ENCODE measurements at regions not wholly inside any gene's neighbourhood (a gene's known extent, or its start where the extent isn't known, plus 50 kb on each side); places are given as distances from the start of the nearest gene placed in this dataset.

DNA sequence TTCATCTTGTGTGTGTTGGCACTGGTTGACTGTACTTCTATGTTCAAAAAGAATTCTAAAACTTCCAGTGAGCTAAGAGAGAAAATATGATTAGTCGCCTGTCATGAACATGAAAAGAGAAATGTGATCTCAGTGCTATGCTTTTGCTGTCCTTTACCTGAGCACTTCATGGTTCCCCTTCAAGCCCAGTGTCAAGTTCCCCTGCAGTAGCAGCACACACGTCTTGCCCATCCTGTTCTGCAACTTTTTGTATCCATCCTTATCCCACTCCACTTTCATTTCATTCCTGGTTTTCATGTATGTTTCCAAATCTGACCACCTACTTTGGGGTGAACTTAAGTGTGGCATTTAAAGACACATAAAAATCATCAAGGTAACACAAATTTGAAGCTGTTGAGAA is 848.0 kb upstream of the USP15 start:
- H3K27ac ChIP-seq (ENCODE audit: low read depth in 2 of 2, low read length in 2 of 2): no peak overlapping the region
- no peaks in the 10 kb centered on the region for H3K9me3 ChIP-seq (ENCODE audit: control insufficient read depth in 2 of 2, low read length in 2 of 2)
- H3K27me3 ChIP-seq (ENCODE audit: control insufficient read depth in 2 of 2, insufficient read depth in 2 of 2, low read length in 2 of 2): no peaks in the 10 kb centered on the region
- H3K4me1 ChIP-seq (ENCODE audit: control insufficient read depth in 2 of 2, insufficient read depth in 2 of 2, low read length in 2 of 2): no peaks in the 10 kb centered on the region
- no peak overlapping the region for H3K9ac ChIP-seq (ENCODE audit: low read depth in 1 of 2, low read length in 2 of 2)
- no peak overlapping the region for H3K4me3 ChIP-seq (ENCODE audit: low read length in 2 of 2)
- no peaks in the 10 kb centered on the region for H3K36me3 ChIP-seq (ENCODE audit: control insufficient read depth in 2 of 2, insufficient read depth in 2 of 2, low read length in 2 of 2)

DNA sequence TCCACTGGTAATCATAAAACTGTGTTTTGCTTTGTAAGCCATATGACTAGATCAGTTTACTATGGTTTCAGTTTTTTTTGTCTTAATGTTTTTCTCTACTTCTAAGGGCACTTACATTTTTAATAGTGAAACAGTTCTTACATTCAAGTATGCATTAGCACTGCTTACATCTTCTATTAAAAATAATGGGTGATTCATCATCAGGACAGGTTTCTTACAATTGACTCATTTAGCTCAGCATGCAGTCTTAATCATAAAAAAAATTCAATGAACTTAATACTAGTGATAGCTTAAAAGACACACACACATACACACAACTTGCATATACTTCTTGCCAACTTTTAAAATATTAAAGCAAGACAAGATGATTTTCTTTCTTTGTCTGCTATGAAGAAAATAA is 845.7 kb upstream of the USP15 start:
- Histone ChIP-seq H3K27me3 (ENCODE audit: control insufficient read depth in 2 of 2, insufficient read depth in 2 of 2, low read length in 2 of 2) (no peaks in the 10 kb centered on the region), H3K9ac (ENCODE audit: low read depth in 1 of 2, low read length in 2 of 2) (no peak overlapping the region), H3K27ac (ENCODE audit: low read depth in 2 of 2, low read length in 2 of 2) (no peak overlapping the region), H3K4me3 (ENCODE audit: low read length in 2 of 2) (no peak overlapping the region), H3K36me3 (ENCODE audit: control insufficient read depth in 2 of 2, insufficient read depth in 2 of 2, low read length in 2 of 2) (no peaks in the 10 kb centered on the region), H3K9me3 (ENCODE audit: control insufficient read depth in 2 of 2, low read length in 2 of 2) (no peaks in the 10 kb centered on the region), H3K4me1 (ENCODE audit: control insufficient read depth in 2 of 2, insufficient read depth in 2 of 2, low read length in 2 of 2) (no peaks in the 10 kb centered on the region)

DNA sequence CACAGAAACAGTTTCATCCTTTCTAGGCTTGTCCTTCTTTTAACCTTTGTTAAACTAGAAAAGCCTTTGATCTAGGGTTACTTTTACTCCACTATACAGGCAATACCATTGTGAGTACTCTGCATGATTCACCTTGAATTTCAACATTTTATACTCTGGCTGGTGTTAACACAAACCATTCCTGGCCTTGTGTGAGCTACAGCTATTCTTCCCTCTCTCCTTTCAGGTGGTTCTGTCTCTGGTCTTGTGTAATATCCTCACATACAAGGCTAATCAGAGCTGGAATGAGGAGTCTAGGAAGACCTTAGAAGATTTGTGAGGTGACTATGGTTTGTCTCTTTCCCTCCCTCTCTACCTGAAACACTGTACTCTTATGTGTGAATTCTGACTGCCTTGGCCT is 837.4 kb upstream of the USP15 start:
- no peak overlapping the region for H3K4me3 ChIP-seq (ENCODE audit: low read length in 2 of 2)
- H3K36me3 ChIP-seq (ENCODE audit: control insufficient read depth in 2 of 2, insufficient read depth in 2 of 2, low read length in 2 of 2): no peaks in the 10 kb centered on the region
- H3K9ac ChIP-seq (ENCODE audit: low read depth in 1 of 2, low read length in 2 of 2): no peak overlapping the region
- no peak overlapping the region for H3K27ac ChIP-seq (ENCODE audit: low read depth in 2 of 2, low read length in 2 of 2)
- H3K4me1 ChIP-seq (ENCODE audit: control insufficient read depth in 2 of 2, insufficient read depth in 2 of 2, low read length in 2 of 2): no peaks in the 10 kb centered on the region
- H3K27me3 ChIP-seq (ENCODE audit: control insufficient read depth in 2 of 2, insufficient read depth in 2 of 2, low read length in 2 of 2): no peaks in the 10 kb centered on the region
- H3K9me3 ChIP-seq (ENCODE audit: control insufficient read depth in 2 of 2, low read length in 2 of 2): peaks cover 0 to 3% of the 10 kb centered on the region in 2 donors

DNA sequence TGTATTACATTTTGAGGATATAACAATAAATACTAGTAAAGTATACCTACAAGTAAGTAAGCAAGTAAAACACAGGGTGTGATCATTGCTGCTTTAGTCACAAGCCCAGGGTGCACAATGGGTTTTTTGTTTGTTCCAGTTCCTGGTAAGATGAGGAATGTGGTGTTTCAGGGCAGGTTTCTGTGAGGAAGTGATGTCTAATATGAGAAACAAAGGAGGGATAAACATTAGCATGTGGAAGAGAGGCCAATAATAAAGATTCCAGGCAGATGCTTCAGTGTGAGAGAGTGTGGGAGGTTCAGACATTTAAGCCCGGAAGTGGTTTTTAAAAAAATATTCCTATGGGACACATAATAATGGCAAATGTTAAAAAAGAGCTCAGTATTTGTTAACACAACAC is 808.1 kb upstream of the USP15 start:
- no peaks in the 10 kb centered on the region for H3K9me3 ChIP-seq (ENCODE audit: control insufficient read depth in 2 of 2, low read length in 2 of 2)
- H3K27me3 ChIP-seq (ENCODE audit: control insufficient read depth in 2 of 2, insufficient read depth in 2 of 2, low read length in 2 of 2): no peaks in the 10 kb centered on the region
- H3K36me3 ChIP-seq (ENCODE audit: control insufficient read depth in 2 of 2, insufficient read depth in 2 of 2, low read length in 2 of 2): no peaks in the 10 kb centered on the region
- no peak overlapping the region for H3K9ac ChIP-seq (ENCODE audit: low read depth in 1 of 2, low read length in 2 of 2)
- no peaks in the 10 kb centered on the region for H3K4me1 ChIP-seq (ENCODE audit: control insufficient read depth in 2 of 2, insufficient read depth in 2 of 2, low read length in 2 of 2)
- no peak overlapping the region for H3K27ac ChIP-seq (ENCODE audit: low read depth in 2 of 2, low read length in 2 of 2)
- H3K4me3 ChIP-seq (ENCODE audit: low read length in 2 of 2): no peak overlapping the region

DNA sequence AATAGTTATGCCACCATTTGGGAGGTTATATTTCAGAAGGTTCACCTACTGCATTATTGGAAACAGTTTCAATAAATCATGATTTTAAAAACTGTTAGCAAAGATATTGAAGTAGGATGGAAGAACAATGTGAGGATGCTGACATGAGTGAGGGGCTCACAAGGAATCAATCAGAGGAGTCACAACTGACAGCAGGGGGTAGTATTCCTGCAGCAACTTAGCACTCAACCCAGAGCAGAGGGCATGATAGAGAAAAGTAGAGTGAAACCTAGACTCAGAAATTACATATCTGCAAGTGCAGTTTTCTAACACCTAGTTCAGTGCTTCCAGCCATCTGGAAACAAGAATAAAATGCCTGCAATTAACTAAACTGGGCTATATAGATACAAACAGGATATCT is 772.5 kb upstream of the USP15 start:
- H3K36me3 ChIP-seq (ENCODE audit: control insufficient read depth in 2 of 2, insufficient read depth in 2 of 2, low read length in 2 of 2): no peaks in the 10 kb centered on the region
- H3K9me3 ChIP-seq (ENCODE audit: control insufficient read depth in 2 of 2, low read length in 2 of 2): no peaks in the 10 kb centered on the region

DNA sequence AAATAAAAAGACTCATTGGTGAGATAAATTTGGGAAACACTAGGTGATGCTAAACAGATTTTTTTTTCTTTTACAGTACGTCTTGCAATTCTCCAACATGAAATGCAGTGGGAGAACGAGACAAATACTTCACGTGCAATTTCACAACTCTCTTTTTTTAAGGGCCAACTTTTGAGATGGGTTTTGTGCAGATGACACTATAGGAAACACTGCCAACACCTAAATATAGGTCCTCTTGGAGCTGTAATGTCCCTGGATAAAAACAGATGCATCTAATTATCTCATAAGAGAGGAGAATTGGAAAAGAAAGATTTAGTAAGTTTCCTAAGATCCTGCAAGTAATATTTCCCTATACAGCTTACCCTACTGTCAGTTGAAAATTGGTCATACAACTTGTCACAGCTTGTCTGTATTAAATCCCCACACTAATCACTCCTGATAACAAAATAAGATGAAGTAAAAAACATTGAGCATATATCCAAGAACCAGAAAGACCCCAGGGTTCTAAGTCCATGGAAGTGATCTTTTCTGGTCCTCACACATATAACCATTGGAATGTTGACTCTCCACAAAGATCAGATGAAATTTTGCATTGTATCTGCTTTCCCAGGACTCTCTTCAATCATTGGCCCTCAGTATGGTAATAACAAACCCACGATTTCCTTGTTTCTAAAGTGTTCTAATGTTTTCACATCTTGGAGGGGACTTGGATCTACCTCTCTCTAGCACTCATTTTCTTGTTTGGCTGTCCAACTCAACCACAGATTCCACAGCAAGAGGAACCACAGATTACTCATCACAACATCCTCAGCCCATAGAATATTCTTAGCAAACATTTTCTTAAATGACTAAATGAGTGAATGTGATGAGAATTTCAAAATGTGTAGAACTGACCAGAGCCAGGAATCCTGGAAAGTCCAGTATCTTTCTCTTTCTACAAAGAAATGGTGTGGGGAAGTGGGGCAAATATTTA is 769.4 kb upstream of the USP15 start:
- H3K9me3 ChIP-seq (ENCODE audit: control insufficient read depth in 2 of 2, low read length in 2 of 2): no peaks in the 10 kb centered on the region
- no peaks in the 10 kb centered on the region for H3K4me1 ChIP-seq (ENCODE audit: control insufficient read depth in 2 of 2, insufficient read depth in 2 of 2, low read length in 2 of 2)
- H3K27me3 ChIP-seq (ENCODE audit: control insufficient read depth in 2 of 2, insufficient read depth in 2 of 2, low read length in 2 of 2): no peaks in the 10 kb centered on the region
- H3K36me3 ChIP-seq (ENCODE audit: control insufficient read depth in 2 of 2, insufficient read depth in 2 of 2, low read length in 2 of 2): no peaks in the 10 kb centered on the region
- H3K27ac ChIP-seq (ENCODE audit: low read depth in 2 of 2, low read length in 2 of 2): no peak overlapping the region
- H3K4me3 ChIP-seq (ENCODE audit: low read length in 2 of 2): no peak overlapping the region
- no peak overlapping the region for H3K9ac ChIP-seq (ENCODE audit: low read depth in 1 of 2, low read length in 2 of 2)

More for the DNA sequence above, 772.5 kb upstream of the USP15 start:
- H3K27me3 ChIP-seq (ENCODE audit: control insufficient read depth in 2 of 2, insufficient read depth in 2 of 2, low read length in 2 of 2): no peaks in the 10 kb centered on the region
- no peak overlapping the region for H3K27ac ChIP-seq (ENCODE audit: low read depth in 2 of 2, low read length in 2 of 2)
- H3K4me3 ChIP-seq (ENCODE audit: low read length in 2 of 2): no peak overlapping the region
- H3K9ac ChIP-seq (ENCODE audit: low read depth in 1 of 2, low read length in 2 of 2): no peak overlapping the region
- no peaks in the 10 kb centered on the region for H3K4me1 ChIP-seq (ENCODE audit: control insufficient read depth in 2 of 2, insufficient read depth in 2 of 2, low read length in 2 of 2)

DNA sequence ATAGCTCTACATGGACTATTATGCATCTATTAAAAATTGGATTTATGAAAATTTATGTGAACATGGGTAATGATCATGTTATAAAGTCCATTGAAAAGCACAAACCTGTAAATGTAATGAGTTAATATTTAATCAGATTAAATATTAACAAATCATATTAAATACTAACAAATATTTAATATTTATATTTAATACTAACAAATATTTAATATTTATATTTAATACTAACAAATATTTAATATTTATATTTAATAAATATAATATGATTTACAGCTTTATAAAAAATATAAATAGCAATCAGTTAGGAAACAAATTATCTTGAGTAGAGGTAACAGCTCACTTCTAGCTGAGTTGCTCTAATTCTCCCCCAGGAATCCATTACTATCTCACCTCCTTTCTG is 758.0 kb upstream of the USP15 start:
- H3K9ac ChIP-seq (ENCODE audit: low read depth in 1 of 2, low read length in 2 of 2): no peak overlapping the region
- H3K27ac ChIP-seq (ENCODE audit: low read depth in 2 of 2, low read length in 2 of 2): no peak overlapping the region
- no peaks in the 10 kb centered on the region for H3K27me3 ChIP-seq (ENCODE audit: control insufficient read depth in 2 of 2, insufficient read depth in 2 of 2, low read length in 2 of 2)
- H3K9me3 ChIP-seq (ENCODE audit: control insufficient read depth in 2 of 2, low read length in 2 of 2): no peaks in the 10 kb centered on the region
- H3K4me1 ChIP-seq (ENCODE audit: control insufficient read depth in 2 of 2, insufficient read depth in 2 of 2, low read length in 2 of 2): no peaks in the 10 kb centered on the region
- no peak overlapping the region for H3K4me3 ChIP-seq (ENCODE audit: low read length in 2 of 2)
- H3K36me3 ChIP-seq (ENCODE audit: control insufficient read depth in 2 of 2, insufficient read depth in 2 of 2, low read length in 2 of 2): no peaks in the 10 kb centered on the region

DNA sequence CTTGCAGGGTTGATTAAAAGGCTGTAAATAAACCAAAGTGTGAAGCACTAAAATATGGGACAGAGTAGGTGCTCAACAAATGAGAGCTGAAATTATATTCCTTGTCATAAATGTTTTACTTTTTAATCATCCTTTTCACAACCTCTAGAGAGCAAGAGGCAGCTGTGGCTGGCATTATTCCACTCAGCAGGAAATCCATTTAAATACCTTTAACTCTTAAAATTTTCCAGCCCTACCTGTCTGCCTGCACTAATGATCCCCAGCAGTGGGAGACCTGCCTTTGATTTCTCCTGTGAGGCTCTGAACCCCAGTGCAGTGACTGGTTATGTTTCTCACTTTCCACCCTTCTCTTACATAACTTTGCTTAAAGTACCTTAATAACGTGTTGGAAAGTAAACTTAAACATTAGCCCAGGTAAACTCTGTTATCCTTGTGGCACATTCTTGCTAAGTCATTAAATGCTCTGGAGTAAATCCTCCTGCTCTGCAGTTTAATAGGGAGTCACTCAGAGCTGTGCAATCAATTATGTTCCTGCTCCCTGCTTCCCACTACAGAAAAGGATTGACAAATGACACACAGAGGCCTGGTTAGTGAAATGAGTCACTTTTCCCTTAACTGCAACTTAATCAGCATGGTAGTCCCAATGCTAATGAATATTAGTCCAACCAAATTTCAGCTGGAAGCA is 755.7 kb upstream of the USP15 start:
- Histone ChIP-seq H3K4me1 (ENCODE audit: control insufficient read depth in 2 of 2, insufficient read depth in 2 of 2, low read length in 2 of 2) (no peaks in the 10 kb centered on the region), H3K27ac (ENCODE audit: low read depth in 2 of 2, low read length in 2 of 2) (no peak overlapping the region), H3K36me3 (ENCODE audit: control insufficient read depth in 2 of 2, insufficient read depth in 2 of 2, low read length in 2 of 2) (no peaks in the 10 kb centered on the region), H3K4me3 (ENCODE audit: low read length in 2 of 2) (no peak overlapping the region), H3K9me3 (ENCODE audit: control insufficient read depth in 2 of 2, low read length in 2 of 2) (no peaks in the 10 kb centered on the region), H3K27me3 (ENCODE audit: control insufficient read depth in 2 of 2, insufficient read depth in 2 of 2, low read length in 2 of 2) (no peaks in the 10 kb centered on the region), H3K9ac (ENCODE audit: low read depth in 1 of 2, low read length in 2 of 2) (no peak overlapping the region)

DNA sequence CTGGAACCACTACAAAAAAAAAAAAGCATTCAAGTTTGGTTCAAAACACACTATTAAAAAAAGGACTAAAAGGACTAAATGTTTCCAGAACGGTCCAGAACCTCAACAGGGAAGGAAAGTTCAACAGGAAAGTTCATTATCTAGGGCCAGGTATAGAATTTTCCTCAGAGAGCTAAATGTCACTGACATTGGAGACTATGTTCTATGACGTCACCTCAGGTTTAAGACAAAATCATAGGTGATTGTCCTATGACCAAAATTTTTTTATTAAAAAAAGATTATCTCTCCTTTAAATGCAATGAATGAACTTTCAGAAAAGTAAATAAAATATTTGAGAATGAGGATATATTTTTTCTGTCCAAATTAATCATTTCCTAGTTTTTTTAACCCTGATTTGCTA is 746.7 kb upstream of the USP15 start:
- Histone ChIP-seq H3K9ac (ENCODE audit: low read depth in 1 of 2, low read length in 2 of 2) (no peak overlapping the region), H3K4me1 (ENCODE audit: control insufficient read depth in 2 of 2, insufficient read depth in 2 of 2, low read length in 2 of 2) (no peaks in the 10 kb centered on the region), H3K4me3 (ENCODE audit: low read length in 2 of 2) (no peak overlapping the region), H3K27me3 (ENCODE audit: control insufficient read depth in 2 of 2, insufficient read depth in 2 of 2, low read length in 2 of 2) (no peaks in the 10 kb centered on the region), H3K36me3 (ENCODE audit: control insufficient read depth in 2 of 2, insufficient read depth in 2 of 2, low read length in 2 of 2) (no peaks in the 10 kb centered on the region), H3K9me3 (ENCODE audit: control insufficient read depth in 2 of 2, low read length in 2 of 2) (no peaks in the 10 kb centered on the region), H3K27ac (ENCODE audit: low read depth in 2 of 2, low read length in 2 of 2) (no peak overlapping the region)

DNA sequence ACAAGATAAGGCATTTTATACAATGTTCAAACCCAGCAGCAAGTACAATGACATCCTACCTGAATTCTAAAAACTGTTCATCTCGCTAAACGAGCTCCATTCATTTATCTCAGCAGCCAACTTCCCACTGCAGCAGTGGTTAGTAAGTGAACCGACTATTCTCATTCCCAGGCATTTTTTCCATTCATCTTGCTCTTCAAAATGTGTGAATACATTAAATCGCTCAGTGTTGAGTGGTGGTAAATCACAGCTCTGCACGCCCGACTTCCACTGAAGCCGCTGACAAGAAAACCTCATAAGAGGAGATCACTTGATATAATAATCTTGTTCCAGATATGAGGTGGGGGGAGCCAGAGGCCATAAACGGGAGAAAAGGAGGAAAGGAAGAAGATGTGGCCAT is 746.2 kb upstream of the USP15 start:
- H3K4me3 ChIP-seq (ENCODE audit: low read length in 2 of 2): no peak overlapping the region
- H3K27me3 ChIP-seq (ENCODE audit: control insufficient read depth in 2 of 2, insufficient read depth in 2 of 2, low read length in 2 of 2): no peaks in the 10 kb centered on the region
- no peaks in the 10 kb centered on the region for H3K36me3 ChIP-seq (ENCODE audit: control insufficient read depth in 2 of 2, insufficient read depth in 2 of 2, low read length in 2 of 2)
- H3K27ac ChIP-seq (ENCODE audit: low read depth in 2 of 2, low read length in 2 of 2): no peak overlapping the region
- H3K9ac ChIP-seq (ENCODE audit: low read depth in 1 of 2, low read length in 2 of 2): no peak overlapping the region
- H3K4me1 ChIP-seq (ENCODE audit: control insufficient read depth in 2 of 2, insufficient read depth in 2 of 2, low read length in 2 of 2): no peaks in the 10 kb centered on the region
- H3K9me3 ChIP-seq (ENCODE audit: control insufficient read depth in 2 of 2, low read length in 2 of 2): no peaks in the 10 kb centered on the region
